ENCODE measurements at regions not wholly inside any gene's neighbourhood (a gene's known extent, or its start where the extent isn't known, plus 50 kb on each side); places are given as distances from the start of the nearest gene placed in this dataset.
"Not testable (repeated sequence)": the region's sequence is repeated elsewhere in the genome, so short reads cannot be mapped to it uniquely, and the experiment has no call there.

- DNase-seq, result no peak
These were observed 385.4 kb upstream of the GYPC start for GRCh38 chr2:126270587-126270986.

- no peak for DNase-seq
These were observed 383.6 kb upstream of the GYPC start for GRCh38 chr2:126272401-126272800.

- no peak for DNase-seq
These were observed 380.9 kb upstream of the GYPC start for GRCh38 chr2:126275098-126275497.

- DNase-seq, result not testable (repeated sequence)
These were observed 379.7 kb upstream of the GYPC start for GRCh38 chr2:126276268-126276667.

- no peak for DNase-seq
These were observed 367.6 kb upstream of the GYPC start for GRCh38 chr2:126288362-126288761.

- DNase-seq, result not testable (repeated sequence)
These were observed 362.0 kb upstream of the GYPC start for GRCh38 chr2:126293962-126294361.

- no peak for DNase-seq
These were observed 356.4 kb upstream of the GYPC start for GRCh38 chr2:126299469-126299976.

- no peak for DNase-seq
These were observed 355.6 kb upstream of the GYPC start for GRCh38 chr2:126300348-126300747.

- DNase-seq, result no peak
These were observed 353.9 kb upstream of the GYPC start for GRCh38 chr2:126302043-126302442.

- no peak for DNase-seq
These were observed 352.8 kb upstream of the GYPC start for GRCh38 chr2:126303113-126303512.

- no peak for DNase-seq
These were observed 351.8 kb upstream of the GYPC start for GRCh38 chr2:126304154-126304553.

- no peak for DNase-seq
These were observed 349.4 kb upstream of the GYPC start for GRCh38 chr2:126306539-126306938.

GRCh38 chr2:126307740-126308139 lies 348.2 kb upstream of the GYPC start:
- DNase-seq, result no peak

- DNase-seq, result no peak
These were observed 346.8 kb upstream of the GYPC start for GRCh38 chr2:126309185-126309584.

- DNase-seq, result no peak
These were observed 343.4 kb upstream of the GYPC start for GRCh38 chr2:126312579-126312978.

GRCh38 chr2:126315828-126316227 lies 340.1 kb upstream of the GYPC start:
- DNase-seq, result no peak

- no peak for DNase-seq
These were observed 338.0 kb upstream of the GYPC start for GRCh38 chr2:126317790-126318431.

- no peak for DNase-seq
These were observed 333.6 kb upstream of the GYPC start for GRCh38 chr2:126322342-126322741.

- no peak for DNase-seq
These were observed 330.8 kb upstream of the GYPC start for GRCh38 chr2:126325202-126325601.

GRCh38 chr2:126329173-126329572 lies 326.8 kb upstream of the GYPC start:
- DNase-seq, result no peak

GRCh38 chr2:126342457-126342856 lies 313.5 kb upstream of the GYPC start:
- no peak for DNase-seq

- DNase-seq, result no peak
These were observed 312.8 kb upstream of the GYPC start for GRCh38 chr2:126343136-126343535.

GRCh38 chr2:126344493-126344892 lies 311.5 kb upstream of the GYPC start:
- DNase-seq, result no peak

- no peak for DNase-seq
These were observed 310.3 kb upstream of the GYPC start for GRCh38 chr2:126345691-126346090.

- DNase-seq, result no peak
These were observed 299.3 kb upstream of the GYPC start for GRCh38 chr2:126356631-126357030.
